Suprapubic skin (tissue), 3 donors: ENCODE measurements at regions not wholly inside any gene's neighbourhood (a gene's known extent, or its start where the extent isn't known, plus 50 kb on each side); places are given as distances from the start of the nearest gene placed in this dataset.

Source experiments
- CTCF ChIP-seq, 2 donors: fragments of 200-600 bp in 1 of 2; fragments of 450-650 bp in 1 of 2; sonication (generic) in 1 of 2; IDR thresholded peaks; one replicate each; pipeline ENCODE4 v1.5.1; 2016 to 2019; ENCODE audit warnings: antibody characterized with exemption in 2 of 2, mild to moderate bottlenecking in 1 of 2, moderate library complexity in 1 of 2
- POLR2A ChIP-seq, 2 donors: fragments of 450-650 bp; IDR thresholded peaks; one replicate each; pipeline ENCODE4 v1.6.1; 2017; ENCODE audit warnings: antibody characterized with exemption in 2 of 2, mild to moderate bottlenecking in 2 of 2, moderate library complexity in 2 of 2

GRCh38 chr3:159838938-159839337, 149.7 kb upstream of the IL12A start:
- TF ChIP-seq POLR2A (IDR thresholded peaks at IDR 0.05) = no peak
- TF ChIP-seq CTCF (IDR thresholded peaks at IDR 0.05) = no peak
